Calu3 (cell line): ENCODE measurements at regions not wholly inside any gene's neighbourhood (a gene's known extent, or its start where the extent isn't known, plus 50 kb on each side); places are given as distances from the start of the nearest gene placed in this dataset.

Experiments used
- BruUV-seq: library from RNA; stranded (reverse); fragments of 400-500 nt; replicated peaks from 2 replicates; lab custom pipeline; 2021; lab: Mats Ljungman, UMichigan
- CTCF ChIA-PET: fragments of 300-600 bp; sonication (Branson Sonifier 250); formaldehyde crosslinking; loops from one replicate; lab custom pipeline; 2022; ENCODE audit warnings: antibody characterized with exemption; lab: Charles Lee
- DNase-seq: peaks from one replicate; pipeline ENCODE4 v3.0.0; 2022
- H3K27ac Mint-ChIP-seq: one replicate; pipeline ENCODE4 v1.8.0; 2022; ENCODE audit warnings: mixed read lengths; ENCODE audit not compliant: unreplicated experiment
- H3K27me3 Mint-ChIP-seq: one replicate; pipeline ENCODE4 v1.8.0; 2022; ENCODE audit warnings: mixed read lengths; ENCODE audit not compliant: unreplicated experiment
- H3K36me3 Mint-ChIP-seq: one replicate; pipeline ENCODE4 v1.8.0; 2022; ENCODE audit warnings: mild to moderate bottlenecking, moderate library complexity, mixed read lengths; ENCODE audit not compliant: insufficient read depth, unreplicated experiment
- H3K4me1 Mint-ChIP-seq: one replicate; pipeline ENCODE4 v1.8.0; 2022; ENCODE audit warnings: mild to moderate bottlenecking, low read depth, mixed read lengths; ENCODE audit not compliant: unreplicated experiment
- H3K4me3 Mint-ChIP-seq: one replicate; pipeline ENCODE4 v1.8.0; 2022; ENCODE audit warnings: mild to moderate bottlenecking, low read depth, moderate library complexity, mixed read lengths; ENCODE audit not compliant: unreplicated experiment
- H3K9me3 Mint-ChIP-seq: one replicate; pipeline ENCODE4 v1.8.0; 2022; ENCODE audit warnings: low read depth, mixed read lengths; ENCODE audit not compliant: unreplicated experiment
- CTCF ChIP-seq: fragments of 200-600 bp; IDR thresholded peaks from one replicate; pipeline ENCODE4 v1.8.0; 2022; ENCODE audit warnings: antibody characterized with exemption; ENCODE audit not compliant: unreplicated experiment
- intact Hi-C: fragments of 100-400 bp; cut with micrococcal nuclease; formaldehyde crosslinking; loops from one replicate; pipeline ENCODE4 v1.10.0; 2022; ENCODE audit not compliant: unreplicated experiment

GRCh38 chr2:126515471-126515870, 140.5 kb upstream of the GYPC start:
- Mint-ChIP-seq H3K4me1 (no peaks in the 10 kb centered on the region), H3K27me3 (no peaks in the 10 kb centered on the region), H3K4me3 (no peak overlapping the region), H3K27ac (no peak overlapping the region), H3K36me3 (no peaks in the 10 kb centered on the region), H3K9me3 (peaks cover 30% of the 10 kb centered on the region)
- intact Hi-C loops: no loop called here
- CTCF ChIA-PET: no interaction called here
- BruUV-seq: no TSS peak
- no peak for DNase-seq
- no peak for TF ChIP-seq CTCF

- Mint-ChIP-seq H3K27ac (no peak overlapping the region), H3K27me3 (no peaks in the 10 kb centered on the region), H3K36me3 (no peaks in the 10 kb centered on the region), H3K9me3 (peaks cover 30% of the 10 kb centered on the region), H3K4me1 (no peaks in the 10 kb centered on the region), H3K4me3 (no peak overlapping the region)
- no peak for DNase-seq
- CTCF ChIA-PET: no interaction called here
- no TSS peak for BruUV-seq
- intact Hi-C loops: no loop called here
- TF ChIP-seq CTCF: no peak
These were observed 137.8 kb upstream of the GYPC start for GRCh38 chr2:126518196-126518595.

- BruUV-seq: no TSS peak
- peak; percentile 19 for DNase-seq
- H3K9me3 Mint-ChIP-seq: peaks cover 12% of the 10 kb centered on the region
- CTCF ChIA-PET: interaction anchor here (1.1 to 1.2 kb wide), 2 partner anchors 249 to 444 kb away, joined by 4 read pairs; no protein-coding TSS in a partner anchor
- H3K4me1 Mint-ChIP-seq: no peaks in the 10 kb centered on the region
- no peaks in the 10 kb centered on the region for H3K27me3 Mint-ChIP-seq
- H3K27ac Mint-ChIP-seq: no peak overlapping the region
- H3K36me3 Mint-ChIP-seq: no peaks in the 10 kb centered on the region
- intact Hi-C loops: loop anchor here (5.0 kb wide), 2 partner anchors 249 to 444 kb away; no protein-coding TSS in a partner anchor
- no peak overlapping the region for H3K4me3 Mint-ChIP-seq
- TF ChIP-seq CTCF: no peak
These were observed 128.0 kb upstream of the GYPC start for GRCh38 chr2:126527836-126528490.

- intact Hi-C loops: no loop called here
- no peak for DNase-seq
- BruUV-seq: no TSS peak
- Mint-ChIP-seq H3K4me3 (no peak overlapping the region), H3K4me1 (no peaks in the 10 kb centered on the region), H3K27ac (no peak overlapping the region), H3K27me3 (no peaks in the 10 kb centered on the region), H3K36me3 (no peaks in the 10 kb centered on the region), H3K9me3 (peaks cover 23% of the 10 kb centered on the region)
- no peak for TF ChIP-seq CTCF
- CTCF ChIA-PET: no interaction called here
These were observed 124.9 kb upstream of the GYPC start for GRCh38 chr2:126531029-126531428.
